ENCODE measurements at regions not wholly inside any gene's neighbourhood (a gene's known extent, or its start where the extent isn't known, plus 50 kb on each side); places are given as distances from the start of the nearest gene placed in this dataset.

- Histone ChIP-seq H3K4me2 (ENCODE audit: low read length) (no peak overlapping the region), H3K27me3 (ENCODE audit: insufficient read depth, low read length) (no peaks in the 10 kb centered on the region), H4K12ac (ENCODE audit: low read depth, low read length) (no peak overlapping the region), H3K79me1 (ENCODE audit: low read length) (no peaks in the 10 kb centered on the region), H3K14ac (ENCODE audit: low read length) (no peak overlapping the region), H3K18ac (ENCODE audit: low read length) (no peak overlapping the region), H4K8ac (ENCODE audit: low read depth, low read length) (no peak overlapping the region), H2BK12ac (ENCODE audit: low read length) (no peak overlapping the region), H3K23ac (ENCODE audit: low read length) (no peak overlapping the region), H2BK120ac (ENCODE audit: insufficient read depth, low read length, poor library complexity) (no peak overlapping the region), H2BK5ac (ENCODE audit: low read depth, low read length, poor library complexity) (no peak overlapping the region), H3K9me3 (ENCODE audit: insufficient read depth, low read depth, low read length) (no peaks in the 10 kb centered on the region), H3K4me1 (ENCODE audit: control insufficient read depth in 1 of 2, insufficient read depth in 2 of 2, low read length in 2 of 2) (no peaks in the 10 kb centered on the region), H2AK5ac (ENCODE audit: low read length) (no peak overlapping the region), H4K91ac (ENCODE audit: low read depth, low read length) (no peak overlapping the region), H2AFZ (ENCODE audit: insufficient read depth, low read length, poor library complexity) (no peak overlapping the region), H3K9ac (ENCODE audit: low read length) (peak overlapping the region; percentile 4), H3K4me3 (ENCODE audit: low read depth, low read length) (peak overlapping the region; percentile 25), H3K4ac (ENCODE audit: low read depth, low read length) (no peak overlapping the region), H3K27ac (ENCODE audit: low read depth, low read length) (no peak overlapping the region), H3K36me3 (ENCODE audit: control insufficient read depth in 1 of 2, insufficient read depth in 2 of 2, low read length in 2 of 2) (no peaks in the 10 kb centered on the region), H3K79me2 (ENCODE audit: control insufficient read depth, insufficient read depth, low read length, poor library complexity) (no peaks in the 10 kb centered on the region)
- no CpG with 5 or more reads among the region's 3 CpGs for WGBS (ENCODE audit: extremely low coverage, insufficient coverage, insufficient read length)
- no peak for DNase-seq
Observed at GRCh38 chr11:11215944-11216343, 137.1 kb downstream of the CSNK2A3 start.

GRCh38 chr11:11215058-11215815 lies 137.8 kb downstream of the CSNK2A3 start:
- H3K4me1 ChIP-seq (ENCODE audit: control insufficient read depth in 1 of 2, insufficient read depth in 2 of 2, low read length in 2 of 2) = no peaks in the 10 kb centered on the region
- H3K18ac ChIP-seq (ENCODE audit: low read length) = no peak overlapping the region
- H3K9me3 ChIP-seq (ENCODE audit: insufficient read depth, low read depth, low read length) = no peaks in the 10 kb centered on the region
- H2BK120ac ChIP-seq (ENCODE audit: insufficient read depth, low read length, poor library complexity) = no peak overlapping the region
- H3K79me2 ChIP-seq (ENCODE audit: control insufficient read depth, insufficient read depth, low read length, poor library complexity) = no peaks in the 10 kb centered on the region
- no peak overlapping the region for H3K23ac ChIP-seq (ENCODE audit: low read length)
- H4K91ac ChIP-seq (ENCODE audit: low read depth, low read length) = no peak overlapping the region
- no peak overlapping the region for H4K12ac ChIP-seq (ENCODE audit: low read depth, low read length)
- no peak overlapping the region for H4K8ac ChIP-seq (ENCODE audit: low read depth, low read length)
- whole genome bisulfite sequencing (ENCODE audit: extremely low coverage, insufficient coverage, insufficient read length) = no CpG with 5 or more reads among the region's 5 CpGs
- H2AFZ ChIP-seq (ENCODE audit: insufficient read depth, low read length, poor library complexity) = no peak overlapping the region
- no peak overlapping the region for H3K4me2 ChIP-seq (ENCODE audit: low read length)
- no peaks in the 10 kb centered on the region for H3K27me3 ChIP-seq (ENCODE audit: insufficient read depth, low read length)
- H2BK5ac ChIP-seq (ENCODE audit: low read depth, low read length, poor library complexity) = no peak overlapping the region
- no peak overlapping the region for H3K27ac ChIP-seq (ENCODE audit: low read depth, low read length)
- H2BK12ac ChIP-seq (ENCODE audit: low read length) = no peak overlapping the region
- no peak for DNase-seq
- no peaks in the 10 kb centered on the region for H3K36me3 ChIP-seq (ENCODE audit: control insufficient read depth in 1 of 2, insufficient read depth in 2 of 2, low read length in 2 of 2)
- H2AK5ac ChIP-seq (ENCODE audit: low read length) = no peak overlapping the region
- no peak overlapping the region for H3K4me3 ChIP-seq (ENCODE audit: low read depth, low read length)
- H3K14ac ChIP-seq (ENCODE audit: low read length) = no peak overlapping the region
- no peaks in the 10 kb centered on the region for H3K79me1 ChIP-seq (ENCODE audit: low read length)
- H3K4ac ChIP-seq (ENCODE audit: low read depth, low read length) = no peak overlapping the region
- H3K9ac ChIP-seq (ENCODE audit: low read length) = no peak overlapping the region

DNA sequence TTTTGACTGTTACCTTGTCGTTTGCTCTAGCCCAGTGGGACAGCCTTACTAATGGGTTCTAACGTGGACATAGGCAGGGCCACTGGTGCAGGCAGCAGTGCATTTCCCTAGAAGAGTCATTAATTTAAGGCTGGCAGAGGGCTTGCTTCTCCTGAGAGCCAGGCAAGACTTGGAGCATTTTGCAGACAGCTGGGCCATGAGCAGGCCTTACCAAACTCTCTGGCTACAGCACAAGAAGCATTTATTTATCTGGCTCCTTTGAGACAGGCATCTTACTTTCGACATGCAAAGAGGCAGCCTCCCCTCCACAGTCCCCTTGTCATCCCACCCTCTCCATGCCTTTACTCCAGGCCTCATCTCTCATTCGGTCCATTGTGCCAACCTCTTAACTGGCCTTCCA lies 139.9 kb downstream of the CSNK2A3 start:
- Histone ChIP-seq H3K27ac (ENCODE audit: low read depth, low read length) (no peak overlapping the region), H2BK5ac (ENCODE audit: low read depth, low read length, poor library complexity) (no peak overlapping the region)

GRCh38 chr11:11211888-11212287 lies 141.2 kb downstream of the CSNK2A3 start:
- no peak overlapping the region for H2AFZ ChIP-seq (ENCODE audit: insufficient read depth, low read length, poor library complexity)
- no peak overlapping the region for H2BK12ac ChIP-seq (ENCODE audit: low read length)
- no peaks in the 10 kb centered on the region for H3K79me2 ChIP-seq (ENCODE audit: control insufficient read depth, insufficient read depth, low read length, poor library complexity)
- no peak overlapping the region for H3K18ac ChIP-seq (ENCODE audit: low read length)
- no peak overlapping the region for H4K91ac ChIP-seq (ENCODE audit: low read depth, low read length)
- no peak overlapping the region for H3K9ac ChIP-seq (ENCODE audit: low read length)
- H3K4me1 ChIP-seq (ENCODE audit: control insufficient read depth in 1 of 2, insufficient read depth in 2 of 2, low read length in 2 of 2) = no peaks in the 10 kb centered on the region
- no peak overlapping the region for H3K14ac ChIP-seq (ENCODE audit: low read length)
- no peaks in the 10 kb centered on the region for H3K27me3 ChIP-seq (ENCODE audit: insufficient read depth, low read length)
- no peak overlapping the region for H4K12ac ChIP-seq (ENCODE audit: low read depth, low read length)
- no peak overlapping the region for H2AK5ac ChIP-seq (ENCODE audit: low read length)
- H2BK120ac ChIP-seq (ENCODE audit: insufficient read depth, low read length, poor library complexity) = no peak overlapping the region
- no peak overlapping the region for H3K4me3 ChIP-seq (ENCODE audit: low read depth, low read length)
- H3K36me3 ChIP-seq (ENCODE audit: control insufficient read depth in 1 of 2, insufficient read depth in 2 of 2, low read length in 2 of 2) = no peaks in the 10 kb centered on the region
- no peak overlapping the region for H2BK5ac ChIP-seq (ENCODE audit: low read depth, low read length, poor library complexity)
- H3K9me3 ChIP-seq (ENCODE audit: insufficient read depth, low read depth, low read length) = no peaks in the 10 kb centered on the region
- H4K8ac ChIP-seq (ENCODE audit: low read depth, low read length) = no peak overlapping the region
- no peak overlapping the region for H3K4ac ChIP-seq (ENCODE audit: low read depth, low read length)
- H3K23ac ChIP-seq (ENCODE audit: low read length) = no peak overlapping the region
- H3K27ac ChIP-seq (ENCODE audit: low read depth, low read length) = no peak overlapping the region
- no peaks in the 10 kb centered on the region for H3K79me1 ChIP-seq (ENCODE audit: low read length)
- DNase-seq = no peak
- H3K4me2 ChIP-seq (ENCODE audit: low read length) = no peak overlapping the region

More for the DNA sequence above, 139.9 kb downstream of the CSNK2A3 start:
- no peak overlapping the region for H3K14ac ChIP-seq (ENCODE audit: low read length)
- H2AK5ac ChIP-seq (ENCODE audit: low read length) = no peak overlapping the region
- no peak overlapping the region for H3K4ac ChIP-seq (ENCODE audit: low read depth, low read length)
- no peak overlapping the region for H3K4me3 ChIP-seq (ENCODE audit: low read depth, low read length)
- H3K27me3 ChIP-seq (ENCODE audit: insufficient read depth, low read length) = no peaks in the 10 kb centered on the region
- H3K79me1 ChIP-seq (ENCODE audit: low read length) = no peaks in the 10 kb centered on the region
- no peaks in the 10 kb centered on the region for H3K36me3 ChIP-seq (ENCODE audit: control insufficient read depth in 1 of 2, insufficient read depth in 2 of 2, low read length in 2 of 2)
- no peak overlapping the region for H3K18ac ChIP-seq (ENCODE audit: low read length)
- H4K12ac ChIP-seq (ENCODE audit: low read depth, low read length) = no peak overlapping the region
- H2BK12ac ChIP-seq (ENCODE audit: low read length) = no peak overlapping the region
- no peaks in the 10 kb centered on the region for H3K9me3 ChIP-seq (ENCODE audit: insufficient read depth, low read depth, low read length)
- DNase-seq = no peak
- H3K4me2 ChIP-seq (ENCODE audit: low read length) = no peak overlapping the region
- H4K8ac ChIP-seq (ENCODE audit: low read depth, low read length) = no peak overlapping the region
- H3K9ac ChIP-seq (ENCODE audit: low read length) = no peak overlapping the region
- no CpG with 5 or more reads among the region's 4 CpGs for WGBS (ENCODE audit: extremely low coverage, insufficient coverage, insufficient read length)
- H3K23ac ChIP-seq (ENCODE audit: low read length) = no peak overlapping the region
- no peak overlapping the region for H4K91ac ChIP-seq (ENCODE audit: low read depth, low read length)
- H3K4me1 ChIP-seq (ENCODE audit: control insufficient read depth in 1 of 2, insufficient read depth in 2 of 2, low read length in 2 of 2) = no peaks in the 10 kb centered on the region
- H2BK120ac ChIP-seq (ENCODE audit: insufficient read depth, low read length, poor library complexity) = no peak overlapping the region
- H3K79me2 ChIP-seq (ENCODE audit: control insufficient read depth, insufficient read depth, low read length, poor library complexity) = no peaks in the 10 kb centered on the region
- no peak overlapping the region for H2AFZ ChIP-seq (ENCODE audit: insufficient read depth, low read length, poor library complexity)

Data from trophoblast cell (in vitro differentiated cells and primary cell).